Activated CD8-positive, alpha-beta memory T cell treated with anti-CD3 and anti-CD28 coated beads for 36 hours (primary cell): ENCODE measurements at regions not wholly inside any gene's neighbourhood (a gene's known extent, or its start where the extent isn't known, plus 50 kb on each side); places are given as distances from the start of the nearest gene placed in this dataset.

Source experiments
- CTCF ChIA-PET: fragments of 350-600 bp; sonication (Branson Sonifier 250); formaldehyde crosslinking; loops from one replicate; lab custom pipeline; 2021; ENCODE audit warnings: antibody characterized with exemption; lab: Charles Lee
- POLR2A ChIA-PET: fragments of 350-600 bp; sonication (Branson Sonifier 250); formaldehyde crosslinking; loops from one replicate; lab custom pipeline; 2021; ENCODE audit warnings: antibody characterized with exemption; lab: Charles Lee

DNA sequence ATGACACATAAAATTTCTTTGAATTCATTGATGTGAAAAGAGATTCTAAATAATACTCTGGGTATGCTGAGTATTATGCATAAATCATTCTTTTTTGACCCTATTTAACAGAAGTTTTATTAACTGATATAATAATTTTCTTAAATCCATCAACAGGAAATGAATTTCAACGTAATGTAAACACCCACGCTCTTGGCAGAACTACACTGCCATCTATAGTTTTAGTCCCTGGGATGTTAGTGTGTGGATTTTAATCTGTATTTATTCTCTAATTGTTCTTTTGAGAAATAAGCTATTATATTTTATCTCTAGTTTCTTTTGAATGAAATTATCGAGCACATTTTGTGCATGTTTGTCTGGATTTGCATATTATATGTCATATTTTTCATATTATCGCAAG, 666.8 kb upstream of the NDST4 start:
- CTCF ChIA-PET: interaction anchor here (1.4 kb wide), 1 partner anchor 26 kb away, joined by 3 read pairs; no protein-coding TSS in a partner anchor
- POLR2A ChIA-PET: no interaction called here

DNA sequence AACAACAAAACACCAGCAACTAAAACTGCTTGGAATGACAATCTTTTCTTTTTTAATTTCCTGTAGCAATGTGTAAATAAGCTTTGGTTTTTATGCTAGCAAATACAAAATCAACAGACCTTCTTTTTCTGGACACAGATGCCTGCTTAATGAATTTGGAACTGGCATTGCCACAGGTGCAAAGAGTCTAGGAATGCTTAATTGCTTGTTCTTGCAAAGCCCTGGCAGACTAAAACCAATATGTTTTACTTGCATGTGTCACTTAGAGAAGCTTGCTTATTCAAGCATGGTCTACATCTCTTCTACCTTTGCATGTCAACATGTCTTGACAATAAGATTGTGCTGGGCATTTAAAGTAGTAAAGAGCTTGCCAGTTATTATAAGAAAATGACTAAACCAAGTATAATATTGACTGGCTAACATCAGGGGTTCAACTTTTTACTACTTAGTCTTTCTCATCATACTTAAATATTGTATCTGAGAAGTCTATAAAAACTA, 656.7 kb upstream of the NDST4 start:
- CTCF ChIA-PET: no interaction called here
- POLR2A ChIA-PET: no interaction called here

DNA sequence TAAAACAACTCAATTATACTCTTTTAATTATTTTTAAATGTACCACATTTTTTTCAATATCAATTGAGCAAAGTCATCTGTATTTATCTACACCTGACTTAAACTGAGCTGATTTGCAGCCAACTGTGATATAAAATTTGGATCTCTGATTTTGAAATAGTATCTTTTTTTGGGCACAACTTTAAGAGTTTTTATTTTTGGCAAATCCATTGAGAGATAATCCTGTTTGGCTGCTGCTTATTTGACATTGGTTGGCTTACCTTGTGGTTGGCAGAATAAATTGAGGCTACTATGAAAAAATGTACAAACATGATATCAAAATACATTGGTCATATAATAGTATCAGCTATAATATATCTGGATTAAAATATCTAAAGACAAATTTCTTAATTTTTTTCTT, 656.0 kb upstream of the NDST4 start:
- ChIA-PET CTCF (no interaction called here), POLR2A (no interaction called here)

- ChIA-PET CTCF (no interaction called here), POLR2A (no interaction called here)
These were observed 649.6 kb upstream of the NDST4 start for GRCh38 chr4:115763051-115763450.

DNA sequence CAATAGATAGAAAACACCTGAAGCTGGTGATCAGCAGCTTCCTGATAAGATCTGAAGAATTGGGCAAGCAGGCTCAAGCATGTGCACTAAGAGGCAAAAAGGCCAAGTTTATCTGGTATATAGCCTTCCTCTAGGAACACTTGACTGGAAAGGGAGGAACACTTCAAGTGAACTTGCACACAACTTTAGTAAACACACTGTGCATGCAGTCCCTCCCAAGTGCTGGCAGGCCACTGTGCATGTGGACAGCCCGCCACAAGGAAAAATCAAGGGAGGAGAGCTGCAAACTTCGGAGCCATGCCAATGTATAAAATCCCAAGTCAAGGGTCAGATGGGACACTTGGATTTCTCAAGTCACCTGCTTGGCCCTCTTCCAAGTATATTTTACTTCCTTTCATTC, 645.8 kb upstream of the NDST4 start:
- ChIA-PET CTCF (no interaction called here), POLR2A (no interaction called here)

DNA sequence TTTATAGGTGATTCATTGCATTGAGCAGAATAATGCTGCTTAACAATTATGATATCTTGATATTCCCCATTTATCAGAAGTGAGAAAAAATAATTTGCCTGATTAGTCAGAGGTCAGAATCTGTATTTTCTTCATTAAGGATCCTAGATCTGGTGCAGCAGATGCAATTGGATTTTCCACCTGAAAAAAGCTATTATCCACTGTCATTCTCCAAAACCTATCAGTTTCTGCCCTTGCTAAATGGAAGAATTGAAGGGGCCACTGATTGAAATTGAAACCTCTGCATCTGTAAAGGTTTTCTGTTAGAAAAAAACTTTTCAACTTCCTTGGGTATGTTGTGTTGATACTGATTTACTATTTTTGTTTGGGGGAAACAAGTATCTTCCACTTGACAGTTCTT, 636.0 kb upstream of the NDST4 start:
- CTCF ChIA-PET: no interaction called here
- POLR2A ChIA-PET: no interaction called here

GRCh38 chr4:115740806-115741205, 627.4 kb upstream of the NDST4 start:
- POLR2A ChIA-PET: no interaction called here
- CTCF ChIA-PET: no interaction called here

DNA sequence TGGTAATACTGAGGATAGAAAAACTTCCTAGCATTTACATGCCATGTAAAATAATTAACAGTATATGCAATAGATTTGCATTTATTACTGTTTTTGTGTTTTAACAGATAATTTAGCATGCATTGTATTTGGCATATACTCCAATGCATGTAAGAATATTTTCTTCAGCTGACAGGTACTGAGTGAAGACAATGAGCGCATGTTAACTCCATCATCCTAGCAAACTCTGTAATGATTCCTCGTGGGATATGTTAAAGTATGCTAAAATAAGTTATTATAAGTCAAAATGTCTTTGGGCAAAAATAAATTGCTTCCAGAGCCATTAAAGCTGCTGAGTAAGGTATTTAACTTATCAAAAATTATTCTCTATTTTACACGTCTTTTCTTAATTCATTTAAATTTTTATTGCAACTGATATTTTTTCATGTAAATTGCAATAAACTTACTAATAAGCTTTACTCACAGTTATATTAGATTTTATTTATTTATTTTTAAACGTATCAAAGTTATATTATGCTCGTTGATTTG, 616.4 kb upstream of the NDST4 start:
- ChIA-PET CTCF (no interaction called here), POLR2A (no interaction called here)

DNA sequence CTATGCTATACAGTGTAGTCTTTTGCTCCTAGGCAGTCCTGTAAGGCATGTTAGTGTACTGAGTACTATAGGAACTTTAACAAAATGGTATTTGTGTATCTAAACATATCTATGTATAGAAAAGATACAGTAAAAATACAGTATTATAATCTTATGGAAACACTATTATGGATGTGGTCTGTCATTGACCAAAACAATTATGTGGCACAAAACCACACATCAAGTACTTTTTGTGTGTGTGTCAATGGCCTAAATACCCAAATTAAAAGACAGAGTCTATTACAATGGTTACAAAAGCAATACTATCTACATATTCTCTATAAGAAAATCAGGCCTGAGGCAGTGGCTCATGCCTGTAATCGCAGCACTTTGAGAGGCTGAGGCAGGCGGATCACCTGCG, 610.2 kb upstream of the NDST4 start:
- CTCF ChIA-PET: no interaction called here
- POLR2A ChIA-PET: no interaction called here

GRCh38 chr4:115720611-115721010, 607.2 kb upstream of the NDST4 start:
- POLR2A ChIA-PET: no interaction called here
- CTCF ChIA-PET: no interaction called here

- CTCF ChIA-PET: no interaction called here
These were observed 598.2 kb upstream of the NDST4 start for GRCh38 chr4:115711575-115711974.

DNA sequence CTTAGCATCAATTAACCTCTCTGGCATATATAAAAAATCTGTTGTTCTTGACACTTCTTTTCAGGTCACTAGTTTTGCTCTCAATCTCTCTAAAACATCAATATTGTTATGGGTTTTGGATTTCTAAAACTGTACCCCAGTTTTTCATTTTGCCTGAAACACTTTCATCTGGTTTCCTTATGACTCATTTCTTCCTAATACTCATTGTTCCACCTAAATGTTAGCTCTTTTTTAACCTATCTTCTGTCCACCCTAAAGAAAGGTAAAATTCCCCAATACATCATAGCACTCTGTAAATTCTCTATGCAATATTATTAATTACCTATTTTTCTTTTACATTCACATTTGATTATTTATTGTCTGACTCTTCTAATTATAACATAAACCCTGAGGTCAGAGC, 575.5 kb upstream of the NDST4 start:
- POLR2A ChIA-PET: no interaction called here
- CTCF ChIA-PET: no interaction called here

More at GRCh38 chr4:115711575-115711974, 598.2 kb upstream of the NDST4 start:
- POLR2A ChIA-PET: no interaction called here

GRCh38 chr4:115687052-115687755, 573.8 kb upstream of the NDST4 start:
- CTCF ChIA-PET: no interaction called here
- POLR2A ChIA-PET: no interaction called here

DNA sequence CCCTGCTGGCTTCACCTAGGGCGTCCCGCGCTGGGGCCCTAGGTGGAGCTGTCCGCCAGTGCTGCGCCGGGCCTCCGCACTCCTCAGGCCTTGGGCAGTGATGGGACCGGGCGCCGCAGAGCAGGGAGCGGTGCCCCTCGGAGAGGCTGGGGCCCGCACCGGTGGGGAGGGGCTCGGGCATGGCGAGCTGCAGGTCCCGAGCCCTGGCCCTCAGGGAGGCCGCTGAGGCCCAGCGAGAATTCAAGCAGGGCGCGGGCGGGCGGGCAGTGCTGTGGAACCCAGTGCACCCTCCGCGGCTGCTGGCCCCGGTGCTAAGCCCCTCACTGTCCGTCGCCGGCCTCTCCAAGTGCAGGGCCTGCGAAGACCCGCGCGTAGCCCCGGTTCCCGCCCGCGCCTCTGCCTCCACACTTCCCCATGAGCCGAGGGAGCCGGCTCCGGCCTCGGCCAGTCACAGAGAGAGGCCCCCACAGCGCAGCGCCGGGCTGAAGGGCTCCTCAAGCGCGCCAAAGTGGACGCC, 565.1 kb upstream of the NDST4 start:
- ChIA-PET POLR2A (no interaction called here), CTCF (no interaction called here)

GRCh38 chr4:115675719-115676118, 562.3 kb upstream of the NDST4 start:
- CTCF ChIA-PET: no interaction called here

DNA sequence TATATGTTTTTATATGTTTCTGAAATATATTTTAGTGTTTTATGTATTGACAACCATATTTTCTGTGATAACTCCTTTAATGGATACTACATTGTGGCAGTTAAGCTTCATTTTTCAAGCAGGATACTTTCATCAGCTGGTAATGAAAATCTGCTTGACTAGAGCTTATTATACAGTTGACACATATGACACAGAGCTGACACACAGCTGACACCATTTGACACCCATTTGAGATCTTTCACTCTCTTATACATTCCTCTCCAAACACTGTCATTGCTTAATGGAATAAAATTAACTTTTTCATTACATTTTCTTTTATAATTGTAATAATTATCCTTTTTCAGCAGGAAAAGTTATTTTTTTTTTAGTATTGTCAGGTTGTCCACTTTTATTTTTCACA, 561.1 kb upstream of the NDST4 start:
- CTCF ChIA-PET: no interaction called here
- POLR2A ChIA-PET: no interaction called here

More at GRCh38 chr4:115675719-115676118, 562.3 kb upstream of the NDST4 start:
- POLR2A ChIA-PET: no interaction called here

DNA sequence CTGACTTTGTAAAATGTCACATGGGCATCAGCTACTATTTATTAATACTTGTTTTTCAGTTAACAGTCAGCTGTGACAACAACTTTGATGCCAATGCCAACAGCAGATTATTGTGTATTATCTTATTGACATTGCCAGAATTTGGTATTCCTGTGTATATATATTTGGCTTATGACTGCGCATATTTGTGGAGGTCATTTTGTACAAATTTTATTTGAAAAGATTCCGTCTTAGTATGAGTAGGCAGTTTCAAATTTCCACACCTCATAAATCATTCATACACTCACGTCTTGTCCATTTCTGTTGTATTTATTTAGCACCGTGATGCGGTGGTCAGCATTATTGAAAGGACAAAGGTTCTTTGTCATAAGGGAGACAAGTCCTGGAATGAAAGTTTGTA, 558.2 kb upstream of the NDST4 start:
- ChIA-PET POLR2A (no interaction called here), CTCF (no interaction called here)

- CTCF ChIA-PET: no interaction called here
- POLR2A ChIA-PET: no interaction called here
These were observed 557.5 kb upstream of the NDST4 start for GRCh38 chr4:115670930-115671329.

DNA sequence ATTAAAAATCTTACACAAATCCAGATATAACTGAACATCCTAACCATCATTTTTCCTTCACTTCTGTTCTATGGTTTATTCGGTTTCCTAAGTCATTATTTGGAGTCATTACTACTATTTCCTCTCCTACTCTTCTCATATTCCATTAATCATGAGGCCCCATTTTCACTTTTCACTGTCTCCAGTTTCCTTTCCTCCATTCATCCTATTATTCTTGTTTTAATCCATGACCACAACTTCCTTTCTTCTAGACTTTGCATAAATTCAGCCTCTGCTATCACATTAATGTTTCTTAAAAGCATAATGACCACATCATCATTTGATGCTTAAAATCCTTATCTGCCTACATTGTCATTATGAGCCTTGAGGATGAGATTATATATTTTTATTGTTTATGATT, 555.0 kb upstream of the NDST4 start:
- POLR2A ChIA-PET: no interaction called here
- CTCF ChIA-PET: no interaction called here

DNA sequence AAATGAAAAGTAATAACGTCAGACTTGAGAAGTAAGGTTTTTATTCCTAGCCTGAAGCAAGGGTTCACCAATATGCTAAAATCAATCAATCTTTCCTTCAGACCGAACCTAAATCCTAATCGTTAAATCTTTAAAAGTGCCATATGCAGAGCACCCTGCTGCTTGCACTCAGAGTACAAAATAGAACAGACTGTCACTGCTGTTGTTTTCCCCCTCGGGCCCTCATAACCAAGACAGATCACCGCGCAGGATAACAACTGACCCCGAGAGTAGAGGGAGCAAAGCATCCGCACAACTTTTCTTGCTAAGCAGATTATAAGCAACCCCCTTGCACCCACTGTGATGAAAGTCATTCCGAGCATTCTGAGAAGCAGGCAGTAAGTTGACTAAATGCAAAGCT, 550.9 kb upstream of the NDST4 start:
- POLR2A ChIA-PET: no interaction called here

GRCh38 chr4:115660465-115660864, 547.0 kb upstream of the NDST4 start:
- POLR2A ChIA-PET: no interaction called here
- CTCF ChIA-PET: no interaction called here

More for the DNA sequence above, 550.9 kb upstream of the NDST4 start:
- CTCF ChIA-PET: no interaction called here
